ENCODE measurements at regions not wholly inside any gene's neighbourhood (a gene's known extent, or its start where the extent isn't known, plus 50 kb on each side); places are given as distances from the start of the nearest gene placed in this dataset.

GRCh38 chr13:44158098-44158521 is 215.5 kb upstream of the SERP2 start:
- no peak for DNase-seq (ENCODE audit: insufficient read length, low spot score)
- no peak for FAIRE-seq
- no peak for TF ChIP-seq TAF1 (IDR thresholded peaks at IDR 0.05; ENCODE audit: low read depth, low read length)

GRCh38 chr13:44158881-44159632 is 214.6 kb upstream of the SERP2 start:
- DNase-seq (ENCODE audit: insufficient read length, low spot score): no peak
- FAIRE-seq: no peak
- TF ChIP-seq PAX5 (IDR thresholded peaks at IDR 0.05; ENCODE audit: insufficient read depth, low read length, severe bottlenecking): no peak
- TF ChIP-seq POU2F2 (IDR thresholded peaks at IDR 0.05; ENCODE audit: low read depth, low read length): no peak
- TF ChIP-seq TAF1 (IDR thresholded peaks at IDR 0.05; ENCODE audit: low read depth, low read length): no peak

GRCh38 chr13:44159633-44160279 is 213.9 kb upstream of the SERP2 start:
- TF ChIP-seq POU2F2 (IDR thresholded peaks at IDR 0.05; ENCODE audit: low read depth, low read length) (no peak), POLR2A (IDR thresholded peaks at IDR 0.05; ENCODE audit: low read depth, low read length) (no peak), POLR2AphosphoS5 (IDR thresholded peaks at IDR 0.05; ENCODE audit: low read depth, low read length) (no peak), SPI1 (IDR thresholded peaks at IDR 0.05; ENCODE audit: low read depth, low read length) (no peak), TAF1 (IDR thresholded peaks at IDR 0.05; ENCODE audit: low read depth, low read length) (no peak), PAX5 (IDR thresholded peaks at IDR 0.05; ENCODE audit: insufficient read depth, low read length, severe bottlenecking) (no peak)
- DNase-seq (ENCODE audit: insufficient read length, low spot score): no peak
- no peak for FAIRE-seq

GRCh38 chr13:44160591-44161191 is 212.9 kb upstream of the SERP2 start:
- DNase-seq (ENCODE audit: insufficient read length, low spot score) (no peak), FAIRE-seq (no peak)
- TF ChIP-seq SPI1 (IDR thresholded peaks at IDR 0.05; ENCODE audit: low read depth, low read length) (no peak), PAX5 (IDR thresholded peaks at IDR 0.05; ENCODE audit: insufficient read depth, low read length, severe bottlenecking) (no peak), POLR2A (IDR thresholded peaks at IDR 0.05; ENCODE audit: low read depth, low read length) (no peak), TAF1 (IDR thresholded peaks at IDR 0.05; ENCODE audit: low read depth, low read length) (no peak), POLR2AphosphoS5 (IDR thresholded peaks at IDR 0.05; ENCODE audit: low read depth, low read length) (no peak), POU2F2 (IDR thresholded peaks at IDR 0.05; ENCODE audit: low read depth, low read length) (no peak)

- FAIRE-seq: no peak
- no peak for DNase-seq (ENCODE audit: insufficient read length, low spot score)
- TF ChIP-seq SPI1 (IDR thresholded peaks at IDR 0.05; ENCODE audit: low read depth, low read length) (no peak), TAF1 (IDR thresholded peaks at IDR 0.05; ENCODE audit: low read depth, low read length) (no peak), POLR2AphosphoS5 (IDR thresholded peaks at IDR 0.05; ENCODE audit: low read depth, low read length) (no peak), POLR2A (IDR thresholded peaks at IDR 0.05; ENCODE audit: low read depth, low read length) (no peak), PAX5 (IDR thresholded peaks at IDR 0.05; ENCODE audit: insufficient read depth, low read length, severe bottlenecking) (no peak), POU2F2 (IDR thresholded peaks at IDR 0.05; ENCODE audit: low read depth, low read length) (no peak)
Measured at GRCh38 chr13:44163108-44163507, 210.5 kb upstream of the SERP2 start.

- FAIRE-seq: no peak
- TF ChIP-seq SPI1 (IDR thresholded peaks at IDR 0.05; ENCODE audit: low read depth, low read length) (no peak), POLR2AphosphoS5 (IDR thresholded peaks at IDR 0.05; ENCODE audit: low read depth, low read length) (no peak), POLR2A (IDR thresholded peaks at IDR 0.05; ENCODE audit: low read depth, low read length) (no peak), TAF1 (IDR thresholded peaks at IDR 0.05; ENCODE audit: low read depth, low read length) (no peak), PAX5 (IDR thresholded peaks at IDR 0.05; ENCODE audit: insufficient read depth, low read length, severe bottlenecking) (no peak), POU2F2 (IDR thresholded peaks at IDR 0.05; ENCODE audit: low read depth, low read length) (no peak)
- DNase-seq (ENCODE audit: insufficient read length, low spot score): no peak
Measured at GRCh38 chr13:44165221-44165888, 208.3 kb upstream of the SERP2 start.

- DNase-seq (ENCODE audit: insufficient read length, low spot score) (no peak), FAIRE-seq (no peak)
Measured at GRCh38 chr13:44165889-44166496, 207.6 kb upstream of the SERP2 start.

GRCh38 chr13:44169018-44169911 is 204.4 kb upstream of the SERP2 start:
- TF ChIP-seq TAF1 (IDR thresholded peaks at IDR 0.05; ENCODE audit: low read depth, low read length) (no peak), PAX5 (IDR thresholded peaks at IDR 0.05; ENCODE audit: insufficient read depth, low read length, severe bottlenecking) (no peak), POLR2AphosphoS5 (IDR thresholded peaks at IDR 0.05; ENCODE audit: low read depth, low read length) (no peak), SPI1 (IDR thresholded peaks at IDR 0.05; ENCODE audit: low read depth, low read length) (no peak), POLR2A (IDR thresholded peaks at IDR 0.05; ENCODE audit: low read depth, low read length) (no peak), POU2F2 (IDR thresholded peaks at IDR 0.05; ENCODE audit: low read depth, low read length) (no peak)
- DNase-seq (ENCODE audit: insufficient read length, low spot score) (no peak), FAIRE-seq (no peak)

More at GRCh38 chr13:44165889-44166496, 207.6 kb upstream of the SERP2 start:
- TF ChIP-seq POLR2A (IDR thresholded peaks at IDR 0.05; ENCODE audit: low read depth, low read length) (no peak), POU2F2 (IDR thresholded peaks at IDR 0.05; ENCODE audit: low read depth, low read length) (no peak), SPI1 (IDR thresholded peaks at IDR 0.05; ENCODE audit: low read depth, low read length) (no peak), PAX5 (IDR thresholded peaks at IDR 0.05; ENCODE audit: insufficient read depth, low read length, severe bottlenecking) (no peak), TAF1 (IDR thresholded peaks at IDR 0.05; ENCODE audit: low read depth, low read length) (no peak), POLR2AphosphoS5 (IDR thresholded peaks at IDR 0.05; ENCODE audit: low read depth, low read length) (no peak)
